HUDEP-2 (cell line): ENCODE measurements at regions not wholly inside any gene's neighbourhood (a gene's known extent, or its start where the extent isn't known, plus 50 kb on each side); places are given as distances from the start of the nearest gene placed in this dataset.

Experiments
- DNase-seq, 76 experiments: peaks; one replicate each; lab custom pipeline; 2025; ENCODE audit not compliant: unreplicated experiment in 76 of 76; lab: John Stamatoyannopoulos, UW

DNA sequence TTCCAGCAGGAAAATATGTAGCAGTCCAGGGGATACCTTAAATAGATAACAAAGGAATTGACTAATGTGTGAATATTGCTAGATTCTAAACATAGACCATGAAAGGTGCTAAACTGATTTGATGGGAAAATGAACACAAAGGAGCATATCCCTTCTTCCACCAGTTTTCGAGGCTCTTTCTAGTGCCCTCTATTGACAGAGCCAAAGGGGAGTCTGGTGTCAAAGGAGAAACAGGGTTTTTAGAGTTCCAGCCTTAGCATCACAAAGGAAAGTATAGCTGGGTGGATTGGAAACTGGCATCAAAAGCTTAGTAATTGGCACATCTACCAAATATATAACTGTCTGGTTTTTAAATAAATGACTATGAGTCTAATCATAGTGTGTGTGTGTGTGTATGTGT, 636.8 kb downstream of the ETV1 start:
- DNase-seq = no peak

DNA sequence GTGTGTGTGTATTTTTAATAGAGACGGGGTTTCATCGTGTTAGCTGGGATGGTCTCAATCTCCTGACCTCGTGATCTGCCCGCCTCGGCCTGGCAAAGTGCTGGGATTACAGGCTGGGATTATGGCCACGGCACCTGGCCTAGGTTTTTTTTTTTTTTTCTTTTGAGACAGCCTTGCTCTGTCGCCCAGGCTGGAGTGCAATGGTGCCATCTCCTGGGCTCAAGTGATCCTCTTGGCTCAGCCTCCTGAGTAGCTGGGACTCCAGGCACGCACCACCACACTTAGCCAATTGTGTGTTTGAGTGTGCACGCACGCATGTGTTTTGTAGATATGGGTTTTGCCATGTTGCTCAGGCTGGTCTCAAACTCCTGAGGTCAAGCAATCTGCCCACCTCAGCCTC, 629.8 kb downstream of the ETV1 start:
- no peak for DNase-seq

DNA sequence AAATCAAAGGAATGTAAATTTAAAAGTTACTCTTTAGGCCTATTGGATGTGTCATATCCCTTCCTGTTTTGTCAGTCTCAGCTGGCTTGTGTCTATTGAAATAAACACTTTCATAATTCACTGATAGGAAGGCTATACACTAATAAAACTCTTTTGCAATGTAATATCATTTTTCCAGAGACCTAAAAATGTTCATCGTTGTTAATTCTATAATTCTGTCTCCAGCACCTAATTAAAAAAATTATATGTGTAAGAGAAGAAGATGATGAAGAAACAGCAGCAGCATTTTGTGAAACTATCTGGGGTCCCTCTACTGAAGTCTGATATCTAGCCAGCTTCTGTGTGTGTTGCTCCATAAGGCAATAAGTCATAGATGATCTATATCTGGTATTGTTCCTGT, 602.7 kb downstream of the ETV1 start:
- DNase-seq = no peak

DNA sequence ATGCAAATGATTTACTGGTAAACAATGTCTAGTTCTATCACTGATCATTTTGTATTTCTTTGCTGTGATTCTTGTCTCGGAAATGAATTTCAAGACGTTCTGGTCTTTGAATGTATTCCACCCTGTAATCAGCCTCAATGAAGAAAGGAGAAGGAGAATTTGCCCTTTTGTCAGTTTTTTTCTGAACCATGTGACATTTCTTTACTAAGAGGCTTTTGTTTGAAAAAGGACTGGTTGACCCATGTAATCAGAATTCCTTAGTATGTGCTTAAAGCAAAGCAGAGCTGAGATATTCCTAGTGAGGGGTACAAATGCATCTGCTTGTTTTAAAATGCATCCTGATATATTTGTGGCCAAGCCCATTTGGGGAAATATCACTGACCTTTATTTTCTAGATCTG, 581.6 kb downstream of the ETV1 start:
- DNase-seq = no peak

DNA sequence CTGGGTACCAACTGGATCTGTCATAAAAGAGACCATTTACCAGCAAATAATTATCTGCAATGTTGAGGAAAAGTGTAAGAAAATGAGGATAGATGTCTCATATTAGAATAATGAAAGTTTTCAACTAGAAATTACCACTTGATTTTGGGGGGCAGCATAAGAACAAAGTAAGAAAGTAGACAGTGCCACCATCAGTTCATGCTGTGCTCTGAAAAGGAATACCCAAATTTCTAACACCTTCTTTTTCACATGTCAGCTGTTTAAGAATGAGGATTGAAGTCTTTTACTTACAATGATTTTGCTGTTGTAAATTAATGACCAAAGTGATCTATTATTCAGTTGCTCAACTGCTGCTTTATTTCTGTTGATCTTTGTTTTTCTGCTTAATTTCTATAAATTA, 578.3 kb downstream of the ETV1 start:
- no peak for DNase-seq

DNA sequence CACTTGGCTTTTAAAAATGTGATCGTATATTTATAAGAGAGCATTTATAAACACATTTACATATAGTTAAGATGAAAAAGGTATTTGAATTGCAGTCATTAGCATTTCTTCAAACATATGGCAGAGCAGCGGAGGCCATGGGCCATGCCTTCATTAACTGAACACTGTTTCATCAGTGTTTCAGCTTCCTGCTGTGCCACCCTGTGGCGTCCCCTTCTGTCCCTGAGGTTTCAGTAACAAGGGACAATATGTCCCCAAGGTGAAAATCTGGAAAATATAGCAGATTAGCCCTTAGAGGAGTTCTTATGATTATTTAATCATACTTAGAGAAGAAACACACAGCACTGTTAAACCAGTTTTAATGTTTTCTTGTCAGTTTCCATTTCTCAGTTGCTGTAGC, 577.8 kb downstream of the ETV1 start:
- DNase-seq = no peak

DNA sequence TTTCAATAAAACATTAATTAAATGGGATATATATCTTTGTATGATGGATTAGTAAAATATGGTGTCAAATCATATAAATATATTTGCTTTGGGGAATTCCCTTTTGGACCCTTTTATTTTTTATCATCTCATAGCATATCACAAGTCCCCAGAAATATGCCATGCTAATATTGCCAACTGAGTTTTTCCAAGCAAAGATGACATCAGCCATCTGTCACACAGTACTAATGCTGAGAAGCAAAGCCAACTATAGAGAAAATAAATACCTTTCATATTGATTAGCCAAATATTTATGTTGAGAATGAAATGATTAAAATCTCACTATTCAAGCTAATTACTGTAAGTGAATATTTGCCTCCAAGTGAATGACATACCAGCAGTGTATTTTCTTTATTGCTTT, 575.3 kb downstream of the ETV1 start:
- DNase-seq = no peak

DNA sequence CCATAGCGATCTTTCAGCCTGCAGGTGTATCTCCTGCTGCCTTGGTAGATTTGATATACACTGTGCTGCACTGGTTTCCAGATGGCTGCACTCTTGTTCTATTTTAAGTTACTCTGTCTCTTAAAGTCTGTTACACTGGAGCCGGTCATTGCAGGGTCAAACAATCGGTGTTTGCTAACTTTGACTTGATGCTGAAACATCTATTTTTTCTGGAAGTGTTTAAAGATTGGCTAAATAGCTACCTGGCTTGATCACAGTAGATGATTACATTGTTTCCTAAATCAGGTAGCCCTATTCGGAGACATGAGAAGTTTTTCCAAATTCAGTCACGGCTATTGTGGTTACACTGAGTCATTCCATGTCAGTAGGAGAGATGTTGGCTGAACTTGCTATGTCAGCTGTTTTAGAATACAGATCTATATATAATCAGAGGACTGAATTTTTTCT, 574.8 kb downstream of the ETV1 start:
- no peak for DNase-seq

DNA sequence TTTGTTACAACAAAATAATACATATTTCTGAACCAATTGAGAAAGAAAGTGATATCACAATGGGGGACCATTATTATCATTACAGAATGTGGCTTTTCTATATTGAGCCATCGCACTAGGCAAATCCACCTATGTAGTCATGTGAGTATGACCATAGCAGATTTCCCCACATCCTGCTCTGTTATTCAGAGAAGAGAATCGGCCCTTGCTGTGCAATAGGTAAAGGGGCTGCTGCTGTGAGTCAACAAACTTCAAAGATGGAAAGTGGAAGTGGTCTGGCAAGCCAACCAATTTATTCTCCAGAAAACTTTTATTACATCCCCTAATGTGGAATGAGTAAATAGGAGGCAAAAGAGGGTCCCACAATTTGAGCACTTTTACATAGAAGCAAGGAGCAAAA, 573.4 kb downstream of the ETV1 start:
- no peak for DNase-seq

DNA sequence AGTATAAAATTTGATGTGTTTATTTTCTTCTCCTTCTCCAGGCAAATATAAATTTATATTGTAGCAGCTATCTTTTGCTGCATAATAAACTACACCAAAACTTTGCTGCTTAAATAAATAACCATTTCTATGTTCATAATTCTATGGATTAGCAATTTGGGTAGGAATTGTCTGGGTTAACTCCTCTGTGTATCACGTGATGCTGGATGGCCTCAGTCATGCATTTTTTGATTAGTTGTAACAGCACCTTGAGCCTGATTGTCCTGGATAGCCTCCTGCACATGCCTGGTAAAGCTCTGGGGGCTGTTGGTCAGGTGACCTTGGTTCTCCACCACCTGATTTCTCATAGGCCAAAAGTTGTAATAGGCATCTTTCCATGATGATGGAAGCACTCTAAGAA, 572.9 kb downstream of the ETV1 start:
- no peak for DNase-seq

DNA sequence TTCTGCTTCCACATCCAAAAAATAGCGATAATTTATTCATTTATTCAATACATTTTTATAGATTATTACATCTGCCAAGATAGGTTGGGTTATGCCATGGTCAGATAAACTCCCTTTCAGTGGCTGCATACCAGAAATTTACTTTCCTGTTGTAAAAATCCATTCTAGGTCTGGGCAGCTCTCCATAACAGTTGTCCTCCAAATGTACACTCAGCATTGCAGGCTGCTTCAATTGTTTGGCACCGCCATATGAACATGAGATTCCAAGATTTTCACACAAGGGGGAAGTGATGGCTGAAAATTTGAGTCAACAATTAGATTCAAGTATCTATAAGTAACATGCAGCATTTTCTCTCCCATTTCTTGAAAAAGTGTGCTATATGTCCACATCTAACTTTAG, 568.7 kb downstream of the ETV1 start:
- no peak for DNase-seq

DNA sequence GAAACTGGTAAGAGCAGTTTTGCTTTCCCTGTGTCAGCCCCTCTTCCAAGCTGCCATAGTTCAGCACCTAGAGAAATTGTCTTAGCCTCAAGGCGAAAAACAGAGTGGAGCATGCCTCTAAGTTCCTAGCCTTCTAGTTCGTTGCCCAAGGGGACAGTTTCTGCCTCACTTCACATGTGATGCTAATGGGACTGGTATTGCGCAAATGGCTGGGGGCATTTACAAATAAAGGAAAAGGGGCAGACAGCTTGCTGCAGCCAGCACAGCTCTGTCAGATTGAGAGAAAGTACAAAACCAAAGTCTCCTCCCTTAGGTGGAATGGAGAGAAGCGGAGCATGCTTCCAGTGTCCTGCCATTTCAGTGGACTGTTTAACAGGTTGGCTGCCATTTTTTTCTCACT, 567.7 kb downstream of the ETV1 start:
- no peak for DNase-seq

DNA sequence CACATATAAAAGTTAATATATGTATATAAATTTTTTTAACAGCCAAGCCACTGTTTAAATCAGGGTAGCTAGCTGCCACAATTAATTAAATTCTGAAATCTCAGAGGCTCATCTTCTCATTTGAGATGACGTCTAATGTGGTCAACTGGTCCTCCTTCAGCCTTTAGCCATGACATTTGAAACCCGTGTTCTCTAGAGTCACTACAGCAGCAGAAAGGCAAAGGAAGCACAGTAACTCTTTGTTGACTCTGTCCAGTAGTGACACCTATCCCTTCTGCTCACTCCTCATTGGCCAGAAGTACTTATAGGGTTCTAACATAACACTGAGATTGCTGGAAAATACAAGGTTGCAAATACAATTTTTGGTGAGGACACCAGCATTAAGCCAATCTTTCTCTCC, 555.5 kb downstream of the ETV1 start:
- no peak for DNase-seq

DNA sequence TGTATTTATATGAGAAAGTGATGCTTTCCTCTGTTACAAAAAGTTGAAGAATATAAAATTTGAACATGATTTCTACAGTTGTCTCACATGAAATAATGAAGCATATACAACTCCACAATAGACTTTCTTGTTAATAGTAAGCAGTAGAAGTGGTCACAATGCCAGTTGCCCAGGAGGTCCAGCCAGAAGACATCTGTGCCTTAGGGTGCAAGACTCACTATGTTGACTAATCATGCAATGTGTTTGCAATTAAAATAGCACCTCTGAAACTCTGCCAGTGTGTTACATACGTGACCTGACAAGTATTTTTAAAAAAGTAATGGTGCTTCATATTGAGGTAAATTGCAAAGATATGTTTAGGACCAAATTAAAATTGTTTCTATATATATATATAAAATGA, 547.2 kb downstream of the ETV1 start:
- DNase-seq = no peak

DNA sequence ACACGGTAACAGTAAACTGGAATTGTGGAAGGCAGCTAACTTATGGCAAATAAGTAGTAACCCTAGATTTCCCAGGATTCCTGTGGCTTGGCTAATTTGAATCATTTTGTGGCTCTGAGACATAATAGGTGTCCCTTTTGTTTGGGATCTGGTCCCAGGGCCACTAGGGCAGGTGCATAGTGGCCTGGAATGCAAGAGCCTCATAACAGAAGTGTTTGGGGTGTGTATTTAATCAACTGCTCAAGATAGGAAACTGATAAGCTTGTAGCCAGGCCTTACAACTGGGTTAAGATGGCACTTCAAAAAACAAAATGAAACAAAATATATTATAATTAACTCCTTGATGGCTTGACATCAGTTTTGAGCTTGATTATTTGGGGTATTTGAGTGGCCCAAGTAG, 541.8 kb downstream of the ETV1 start:
- DNase-seq = no peak

DNA sequence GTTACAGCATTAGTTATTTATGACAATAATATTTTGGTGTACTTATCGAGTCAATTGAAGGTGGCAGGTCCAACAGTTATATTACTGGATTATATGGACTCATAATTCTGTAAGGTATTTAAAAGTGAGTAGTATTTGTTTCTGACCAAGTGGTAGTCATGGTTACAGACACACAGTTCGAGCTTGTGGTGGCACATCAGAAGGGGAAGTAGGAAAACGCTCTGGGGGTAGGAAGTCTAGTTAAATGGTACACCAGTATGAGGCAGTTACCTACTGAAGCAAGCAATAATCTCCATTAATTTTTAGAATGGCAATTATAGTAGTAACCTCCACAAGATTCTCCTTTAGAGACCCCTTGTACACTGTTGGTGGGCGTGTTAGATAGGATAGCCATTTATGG, 541.2 kb downstream of the ETV1 start:
- no peak for DNase-seq

DNA sequence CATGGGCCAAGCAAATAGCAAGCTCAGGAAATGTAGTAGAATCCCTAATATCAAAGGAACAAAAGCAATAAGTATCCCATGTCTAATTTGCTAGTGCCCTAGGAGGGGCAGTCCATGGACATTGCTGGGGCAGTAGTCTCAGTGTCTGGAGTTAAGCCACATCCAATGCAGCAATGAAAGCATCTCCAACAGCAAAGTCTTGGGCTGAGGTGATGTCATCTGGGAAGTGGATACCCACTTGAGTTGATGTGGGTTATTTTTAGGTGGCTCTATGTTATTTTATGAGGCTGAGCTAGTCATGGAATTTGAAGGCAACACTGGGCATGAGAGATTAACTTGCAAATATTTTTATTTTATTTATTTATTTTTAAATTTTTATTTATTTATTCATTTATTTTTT, 540.0 kb downstream of the ETV1 start:
- no peak for DNase-seq

DNA sequence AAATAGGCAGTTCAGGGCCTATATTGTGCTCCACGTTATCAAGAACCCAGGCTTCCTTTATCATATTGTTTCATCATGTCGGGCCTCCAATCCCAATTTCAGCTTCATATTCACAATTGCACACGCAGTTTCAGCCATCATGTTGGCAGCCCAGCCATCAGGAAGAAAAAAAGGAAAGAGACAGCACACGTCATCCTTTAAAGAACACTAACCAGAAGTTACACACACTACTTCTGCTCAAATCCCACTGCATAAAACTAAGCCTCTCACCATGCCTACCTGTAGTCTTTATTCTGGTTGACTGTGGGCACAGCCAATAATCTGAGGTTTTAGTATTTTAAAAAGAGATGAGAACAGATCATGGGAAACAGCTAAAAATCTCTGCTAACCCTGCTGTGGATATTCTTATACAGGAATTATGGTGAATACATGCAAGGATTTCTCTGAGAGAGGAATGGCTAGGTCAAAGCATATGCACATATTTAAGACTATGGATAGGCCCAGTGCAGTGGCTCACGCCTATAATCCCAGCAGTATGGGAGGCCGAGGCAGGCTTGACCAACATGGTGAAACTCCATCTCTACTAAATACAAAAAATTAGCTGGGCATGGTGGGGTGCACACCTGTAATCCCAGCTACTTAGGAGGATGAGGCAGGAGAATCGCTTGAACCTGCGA, 534.4 kb downstream of the ETV1 start:
- no peak for DNase-seq

DNA sequence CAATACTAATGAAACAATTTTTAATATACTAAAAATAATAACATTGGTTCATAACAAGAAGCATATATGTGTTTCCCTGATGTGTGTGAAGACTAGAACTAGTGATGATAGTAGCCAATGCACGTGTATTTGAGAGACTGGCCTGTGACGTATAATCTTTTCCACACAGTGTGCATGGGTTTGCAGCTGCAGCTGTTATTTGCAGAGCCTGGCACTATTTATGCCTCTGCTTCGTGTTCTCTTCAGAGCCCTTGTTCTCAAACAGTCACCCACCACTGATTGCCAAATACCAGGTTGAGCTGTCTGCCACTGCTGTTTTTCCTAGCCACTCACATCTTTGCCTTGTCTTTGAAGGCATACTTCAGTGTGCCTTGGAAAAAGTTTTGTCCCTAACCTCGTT, 531.7 kb downstream of the ETV1 start:
- no peak for DNase-seq

DNA sequence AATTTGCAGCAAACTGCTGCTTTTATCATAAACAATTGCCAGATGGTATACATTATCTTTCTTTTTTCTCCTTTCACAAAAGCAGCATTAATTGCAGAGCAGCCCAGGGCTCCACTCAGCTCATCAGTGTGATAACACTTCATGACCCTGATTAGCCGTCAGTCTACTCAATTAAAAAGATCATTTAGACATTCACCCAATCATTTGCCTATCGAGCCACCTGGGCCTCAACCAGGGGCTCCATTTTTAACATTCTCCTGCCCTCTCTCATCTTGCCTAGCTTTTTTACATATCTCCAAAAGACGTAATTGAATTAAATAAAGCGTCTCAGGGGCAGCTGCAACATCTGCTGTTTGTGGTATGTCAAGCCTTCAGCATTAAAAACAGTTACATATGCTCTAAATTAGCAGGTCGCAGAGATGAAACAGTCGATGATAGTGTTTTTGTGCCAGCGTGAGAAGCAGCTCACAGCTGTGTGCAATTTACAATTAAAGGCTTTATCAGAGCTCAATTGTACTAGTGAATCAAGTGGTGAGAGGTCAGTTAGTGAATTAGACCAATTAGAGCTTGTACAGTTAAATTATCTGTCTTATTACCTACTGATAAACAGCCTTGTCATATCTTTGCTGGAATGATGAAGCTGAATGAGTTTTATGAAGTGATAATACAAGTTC, 522.5 kb downstream of the ETV1 start:
- no peak for DNase-seq

DNA sequence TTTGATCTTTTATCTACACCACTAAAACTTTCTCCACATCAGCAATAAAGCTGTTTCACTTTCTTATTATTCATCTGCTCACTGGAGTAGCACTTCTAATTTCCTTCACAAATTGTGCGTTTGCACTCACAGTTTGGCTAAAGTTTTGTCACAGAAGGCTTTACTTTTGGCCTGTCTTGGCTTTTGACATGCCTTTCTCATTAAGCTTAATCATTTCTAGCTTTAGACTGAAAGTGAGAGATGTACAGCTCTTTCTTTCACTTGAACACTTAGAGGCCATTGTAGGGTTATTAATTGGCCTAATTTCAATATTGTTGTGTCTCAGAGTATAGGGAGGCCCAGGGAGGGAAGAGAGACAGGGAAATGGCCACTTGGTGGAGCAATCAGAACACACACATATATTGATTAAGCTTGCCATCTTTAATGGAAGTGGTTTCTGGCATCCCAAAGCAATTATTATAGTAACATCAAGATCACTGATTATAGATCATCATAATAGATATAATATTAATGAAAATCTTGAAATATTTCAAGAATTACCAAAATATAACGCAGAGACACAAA, 512.5 kb downstream of the ETV1 start:
- no peak for DNase-seq

DNA sequence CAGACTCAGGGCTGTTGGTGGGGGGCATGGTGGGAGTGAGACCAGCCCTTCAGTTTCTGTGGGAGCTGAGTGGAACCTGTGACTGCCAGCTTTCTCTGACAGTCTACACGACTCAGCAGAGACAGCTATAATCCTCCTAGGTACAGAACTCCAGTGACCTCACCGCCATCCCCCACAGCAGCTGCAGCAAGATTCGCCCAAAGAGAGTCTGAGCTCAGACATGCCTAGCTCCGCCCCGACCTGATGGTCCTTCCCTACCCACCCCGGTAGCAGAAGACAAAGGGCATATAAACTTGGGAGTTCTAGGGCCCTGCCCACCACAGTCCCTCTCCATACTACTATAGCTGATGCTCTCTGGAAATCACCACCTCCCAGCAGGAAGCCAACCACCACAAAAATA, 500.1 kb downstream of the ETV1 start:
- no peak for DNase-seq
